ENCODE measurements at regions not wholly inside any gene's neighbourhood (a gene's known extent, or its start where the extent isn't known, plus 50 kb on each side); places are given as distances from the start of the nearest gene placed in this dataset.

DNA sequence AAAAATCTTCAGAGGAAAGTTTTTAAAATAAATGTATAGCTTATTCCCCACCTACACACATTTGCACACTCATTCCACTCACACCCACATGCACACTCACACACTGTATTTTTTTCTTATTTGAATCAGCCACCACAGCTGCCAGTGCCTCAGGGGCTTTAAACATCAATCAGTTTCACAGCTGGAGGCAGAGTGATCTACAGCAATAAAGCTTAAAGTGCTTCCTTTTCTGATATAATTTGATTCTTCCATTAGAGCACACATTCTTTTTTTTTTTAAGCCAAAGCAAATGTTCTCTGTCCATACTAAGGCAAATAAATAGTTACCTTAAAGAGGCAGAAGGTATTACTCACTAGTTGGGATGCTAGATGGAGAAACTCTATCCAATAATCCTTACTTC lies 498.8 kb upstream of the POU3F2 start:
- TF ChIP-seq, protein P1, sequence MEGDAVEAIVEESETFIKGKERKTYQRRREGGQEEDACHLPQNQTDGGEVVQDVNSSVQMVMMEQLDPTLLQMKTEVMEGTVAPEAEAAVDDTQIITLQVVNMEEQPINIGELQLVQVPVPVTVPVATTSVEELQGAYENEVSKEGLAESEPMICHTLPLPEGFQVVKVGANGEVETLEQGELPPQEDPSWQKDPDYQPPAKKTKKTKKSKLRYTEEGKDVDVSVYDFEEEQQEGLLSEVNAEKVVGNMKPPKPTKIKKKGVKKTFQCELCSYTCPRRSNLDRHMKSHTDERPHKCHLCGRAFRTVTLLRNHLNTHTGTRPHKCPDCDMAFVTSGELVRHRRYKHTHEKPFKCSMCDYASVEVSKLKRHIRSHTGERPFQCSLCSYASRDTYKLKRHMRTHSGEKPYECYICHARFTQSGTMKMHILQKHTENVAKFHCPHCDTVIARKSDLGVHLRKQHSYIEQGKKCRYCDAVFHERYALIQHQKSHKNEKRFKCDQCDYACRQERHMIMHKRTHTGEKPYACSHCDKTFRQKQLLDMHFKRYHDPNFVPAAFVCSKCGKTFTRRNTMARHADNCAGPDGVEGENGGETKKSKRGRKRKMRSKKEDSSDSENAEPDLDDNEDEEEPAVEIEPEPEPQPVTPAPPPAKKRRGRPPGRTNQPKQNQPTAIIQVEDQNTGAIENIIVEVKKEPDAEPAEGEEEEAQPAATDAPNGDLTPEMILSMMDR (IDR thresholded peaks at IDR 0.05): no peak
- TF ChIP-seq POLR2A (IDR thresholded peaks at IDR 0.05): no peak
